PC-9 (cell line): ENCODE measurements at regions not wholly inside any gene's neighbourhood (a gene's known extent, or its start where the extent isn't known, plus 50 kb on each side); places are given as distances from the start of the nearest gene placed in this dataset.

ENCODE experiments used
- BruUV-seq: library from RNA; stranded (reverse); fragments of 400-500 nt; replicated peaks from 2 replicates; lab custom pipeline; 2021; lab: Mats Ljungman, UMichigan
- CTCF ChIA-PET: fragments of 300-600 bp; sonication (Branson Sonifier 250); formaldehyde crosslinking; loops from one replicate; lab custom pipeline; 2022; ENCODE audit warnings: antibody characterized with exemption; lab: Charles Lee
- POLR2A ChIA-PET: fragments of 300-600 bp; sonication (Branson Sonifier 250); formaldehyde crosslinking; loops from one replicate; lab custom pipeline; 2022; ENCODE audit warnings: antibody characterized with exemption; ENCODE audit not compliant: unreplicated experiment; lab: Charles Lee
- DNase-seq, 2 experiments: peaks; one replicate each; pipeline versions ENCODE4 v3.0.0 to v3.0.0-alpha.2; 2015 to 2022; ENCODE audit warnings: mixed read lengths in 1 of 2
- H2AFZ ChIP-seq: fragments of 200-600 bp; sonication (generic); 2 replicates; pipeline ENCODE4 v1.8.1; 2017; ENCODE audit warnings: antibody characterized with exemption
- H3F3A ChIP-seq: fragments of 200-600 bp; sonication (generic); 2 replicates; pipeline ENCODE4 v1.8.1; 2017; ENCODE audit warnings: antibody characterized with exemption, mild to moderate bottlenecking, low read depth; ENCODE audit not compliant: insufficient read depth
- H3K27ac ChIP-seq: fragments of 200-600 bp; sonication (generic); 2 replicates; pipeline ENCODE4 v1.6.1; 2016; ENCODE audit warnings: mixed run types
- H3K27me3 ChIP-seq: fragments of 200-600 bp; sonication (generic); 2 replicates; pipeline ENCODE4 v1.6.1; 2016; ENCODE audit warnings: low read depth, mixed run types; ENCODE audit not compliant: insufficient read depth
- H3K36me3 ChIP-seq: fragments of 200-600 bp; sonication (generic); 2 replicates; pipeline ENCODE4 v1.6.1; 2016; ENCODE audit warnings: low read depth, mixed run types
- H3K4me1 ChIP-seq: fragments of 200-600 bp; sonication (generic); replicated peaks from 2 replicates; pipeline ENCODE4 v1.6.1; 2016; ENCODE audit warnings: mixed run types; ENCODE audit not compliant: insufficient read depth
- H3K4me2 ChIP-seq: fragments of 200-600 bp; sonication (generic); 2 replicates; pipeline ENCODE4 v1.6.1; 2017; ENCODE audit warnings: mixed run types
- H3K4me3 ChIP-seq: fragments of 200-600 bp; sonication (generic); 2 replicates; pipeline ENCODE4 v1.6.1; 2016; ENCODE audit warnings: mixed run types
- H3K79me2 ChIP-seq: fragments of 200-600 bp; sonication (generic); 2 replicates; pipeline ENCODE4 v1.6.1; 2017; ENCODE audit warnings: low read depth, mixed run types
- H3K9me2 ChIP-seq: fragments of 200-600 bp; sonication (generic); 2 replicates; pipeline ENCODE4 v1.8.1; 2017; ENCODE audit warnings: mild to moderate bottlenecking; ENCODE audit not compliant: insufficient read depth
- H3K9me3 ChIP-seq: fragments of 200-600 bp; sonication (generic); 2 replicates; pipeline ENCODE4 v1.8.1; 2016; ENCODE audit warnings: low read depth; ENCODE audit not compliant: insufficient read depth
- H4K20me1 ChIP-seq: fragments of 200-600 bp; sonication (generic); 2 replicates; pipeline ENCODE4 v1.8.1; 2017; ENCODE audit not compliant: insufficient read depth
- CTCF ChIP-seq: fragments of 200-600 bp; sonication (generic); conservative IDR thresholded peaks from 2 replicates; pipeline ENCODE4 v1.6.1; 2017; ENCODE audit warnings: mixed run types, antibody characterized with exemption, mild to moderate bottlenecking, moderate library complexity
- EZH2 ChIP-seq: fragments of 200-600 bp; sonication (generic); IDR thresholded peaks from 2 replicates; pipeline ENCODE4 v1.8.0; 2017; ENCODE audit warnings: antibody characterized with exemption, low read depth
- intact Hi-C: fragments of 100-400 bp; cut with micrococcal nuclease; formaldehyde crosslinking; loops from one replicate; pipeline ENCODE4 v1.10.0; 2022; ENCODE audit not compliant: unreplicated experiment

- ChIA-PET CTCF (no interaction called here), POLR2A (no interaction called here)
- TF ChIP-seq CTCF, result no peak
- no peak for TF ChIP-seq EZH2
- H2AFZ ChIP-seq, result no peak overlapping the region
- no peaks in the 10 kb centered on the region for H3K79me2 ChIP-seq
- peaks cover 15% of the 10 kb centered on the region for H3F3A ChIP-seq
- no peaks in the 10 kb centered on the region for H4K20me1 ChIP-seq
- no peaks in the 10 kb centered on the region for H3K27me3 ChIP-seq
- peaks cover 32% of the 10 kb centered on the region for H3K4me1 ChIP-seq
- H3K36me3 ChIP-seq, result 0 out of 2 replicates have a peak, but pooled peaks cover 4% of the 10 kb centered on the region
- peaks cover 5% of the 10 kb centered on the region; the same call in 1 of the 2 replicates for H3K9me3 ChIP-seq
- no peak overlapping the region for H3K4me2 ChIP-seq
- no peak overlapping the region for H3K27ac ChIP-seq
- DNase-seq, result no peak
- no peak overlapping the region for H3K4me3 ChIP-seq
- no TSS peak for BruUV-seq
- intact Hi-C loops, result no loop called here
- H3K9me2 ChIP-seq, result no peaks in the 10 kb centered on the region
Observed at GRCh38 chr6:113655761-113656160, 201.4 kb upstream of the MARCKS start.

GRCh38 chr6:113659762-113660404 is 197.3 kb upstream of the MARCKS start:
- Histone ChIP-seq H3K4me3 (no peak overlapping the region), H3K27me3 (no peaks in the 10 kb centered on the region), H2AFZ (no peak overlapping the region), H3K9me3 (peaks cover 5% of the 10 kb centered on the region; the same call in 1 of the 2 replicates), H4K20me1 (no peaks in the 10 kb centered on the region), H3K36me3 (0 out of 2 replicates have a peak, but pooled peaks cover 4% of the 10 kb centered on the region), H3K27ac (no peak overlapping the region), H3F3A (peaks cover 6% of the 10 kb centered on the region), H3K79me2 (no peaks in the 10 kb centered on the region), H3K9me2 (no peaks in the 10 kb centered on the region), H3K4me1 (peaks cover 18% of the 10 kb centered on the region), H3K4me2 (no peak overlapping the region)
- no TSS peak for BruUV-seq
- no peak for TF ChIP-seq CTCF
- TF ChIP-seq EZH2, result no peak
- ChIA-PET CTCF (no interaction called here), POLR2A (no interaction called here)
- intact Hi-C loops, result no loop called here
- no peak for DNase-seq

- H3K9me3 ChIP-seq, result peaks cover 2% of the 10 kb centered on the region; the same call in 1 of the 2 replicates
- 0 out of 2 replicates have a peak, but pooled peaks cover 2% of the 10 kb centered on the region for H3K36me3 ChIP-seq
- H3K4me2 ChIP-seq, result no peak overlapping the region
- H4K20me1 ChIP-seq, result no peaks in the 10 kb centered on the region
- no peaks in the 10 kb centered on the region; the same call in 1 of the 2 replicates for H3F3A ChIP-seq
- intact Hi-C loops, result no loop called here
- no peaks in the 10 kb centered on the region for H3K27me3 ChIP-seq
- TF ChIP-seq CTCF (no peak), EZH2 (no peak)
- peaks cover 8% of the 10 kb centered on the region for H3K4me1 ChIP-seq
- no TSS peak for BruUV-seq
- POLR2A ChIA-PET, result no interaction called here
- H3K79me2 ChIP-seq, result no peaks in the 10 kb centered on the region
- no peak overlapping the region for H2AFZ ChIP-seq
- H3K4me3 ChIP-seq, result no peak overlapping the region
- H3K9me2 ChIP-seq, result no peaks in the 10 kb centered on the region
- DNase-seq, result no peak
- CTCF ChIA-PET, result interaction anchor here (0.5 kb wide), 1 partner anchor 757 kb away, joined by 6 read pairs; no protein-coding TSS in a partner anchor
- no peak overlapping the region for H3K27ac ChIP-seq
Observed at GRCh38 chr6:113660819-113661218, 196.3 kb upstream of the MARCKS start.
